ENCODE measurements at regions not wholly inside any gene's neighbourhood (a gene's known extent, or its start where the extent isn't known, plus 50 kb on each side); places are given as distances from the start of the nearest gene placed in this dataset.

DNA sequence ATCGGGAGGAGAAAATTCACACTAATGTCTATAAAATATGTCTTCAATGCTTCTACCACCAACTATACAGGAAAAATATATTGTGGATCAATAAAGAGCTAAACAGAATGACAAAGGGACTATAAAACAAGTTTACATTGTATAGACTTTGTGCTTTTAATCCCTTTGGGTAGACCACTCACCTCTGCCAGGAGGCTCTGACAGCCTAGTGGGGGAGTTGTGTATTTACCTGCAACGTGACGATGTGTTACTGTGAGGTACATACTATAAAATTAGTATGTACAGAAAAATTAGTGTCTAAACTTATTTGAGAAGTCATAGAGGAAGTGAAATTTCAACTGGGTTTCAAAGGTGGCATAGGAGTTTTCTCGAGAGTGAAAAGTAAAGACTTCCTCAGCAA is 243.3 kb upstream of the REG3G start:
- TF ChIP-seq, protein P1, sequence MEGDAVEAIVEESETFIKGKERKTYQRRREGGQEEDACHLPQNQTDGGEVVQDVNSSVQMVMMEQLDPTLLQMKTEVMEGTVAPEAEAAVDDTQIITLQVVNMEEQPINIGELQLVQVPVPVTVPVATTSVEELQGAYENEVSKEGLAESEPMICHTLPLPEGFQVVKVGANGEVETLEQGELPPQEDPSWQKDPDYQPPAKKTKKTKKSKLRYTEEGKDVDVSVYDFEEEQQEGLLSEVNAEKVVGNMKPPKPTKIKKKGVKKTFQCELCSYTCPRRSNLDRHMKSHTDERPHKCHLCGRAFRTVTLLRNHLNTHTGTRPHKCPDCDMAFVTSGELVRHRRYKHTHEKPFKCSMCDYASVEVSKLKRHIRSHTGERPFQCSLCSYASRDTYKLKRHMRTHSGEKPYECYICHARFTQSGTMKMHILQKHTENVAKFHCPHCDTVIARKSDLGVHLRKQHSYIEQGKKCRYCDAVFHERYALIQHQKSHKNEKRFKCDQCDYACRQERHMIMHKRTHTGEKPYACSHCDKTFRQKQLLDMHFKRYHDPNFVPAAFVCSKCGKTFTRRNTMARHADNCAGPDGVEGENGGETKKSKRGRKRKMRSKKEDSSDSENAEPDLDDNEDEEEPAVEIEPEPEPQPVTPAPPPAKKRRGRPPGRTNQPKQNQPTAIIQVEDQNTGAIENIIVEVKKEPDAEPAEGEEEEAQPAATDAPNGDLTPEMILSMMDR (conservative IDR thresholded peaks at IDR 0.05 in 1 of 2, IDR thresholded peaks at IDR 0.05 in 1 of 2; ENCODE audit: low read depth in 1 of 2, low read length in 2 of 2) = no peak
- no peak for TF ChIP-seq EZH2 (IDR thresholded peaks at IDR 0.05; ENCODE audit: low read length, missing control alignments)
